ENCODE measurements at regions not wholly inside any gene's neighbourhood (a gene's known extent, or its start where the extent isn't known, plus 50 kb on each side); places are given as distances from the start of the nearest gene placed in this dataset.
A peak's percentile ranks its signal among the peaks of the same experiment; 100 is the strongest.

GRCh38 chr11:134477486-134477885 is 65.4 kb upstream of the B3GAT1 start:
- H3K79me1 ChIP-seq (ENCODE audit: insufficient read depth, low read depth, low read length, poor library complexity, severe bottlenecking): no peaks in the 10 kb centered on the region
- no peak overlapping the region for H2BK5ac ChIP-seq (ENCODE audit: insufficient read length, low read length)
- Mint-ChIP-seq H3K27me3 (ENCODE audit: low read depth) (peaks cover 46% of the 10 kb centered on the region), H3K4me1 (peaks cover 28 to 35% of the 10 kb centered on the region in 2 experiments), H3K9me3 (no peaks in the 10 kb centered on the region; a peak in 1 of 5 replicates), H3K27ac (0 out of 7 replicates have a peak overlapping the region, but pooled peaks of 2 of the 3 experiments have one; percentile 16 to 29), H3K36me3 (ENCODE audit: insufficient read depth in 1 of 3, low read depth in 3 of 3) (no peaks in the 10 kb centered on the region), H3K4me3 (peak overlapping the region in 1 of 2 experiments; percentile 7; a peak in 1 of 5 replicates)
- H3K18ac ChIP-seq (ENCODE audit: insufficient read length, low read depth, low read length): no peak overlapping the region
- no peak overlapping the region for H4K91ac ChIP-seq (ENCODE audit: insufficient read length, low read depth, low read length)
- H3K23ac ChIP-seq (ENCODE audit: insufficient read length, low read depth, low read length): no peak overlapping the region
- H2BK15ac ChIP-seq (ENCODE audit: low read depth, low read length): no peak overlapping the region
- H3K9me3 ChIP-seq (ENCODE audit: control insufficient read depth, low read depth, low read length): no peaks in the 10 kb centered on the region
- H4K8ac ChIP-seq (replicated peaks; ENCODE audit: insufficient read length, low read depth, low read length): no peak overlapping the region
- no peak overlapping the region for H3K27ac ChIP-seq (ENCODE audit: insufficient read length, low read depth, low read length)
- no peak overlapping the region for H3K4ac ChIP-seq (ENCODE audit: low read depth, low read length)
- no CpG with 5 or more reads among the region's 2 CpGs for WGBS (ENCODE audit: extremely low coverage, insufficient read length, low lambda C conversion rate)
- H4K20me1 ChIP-seq (ENCODE audit: control insufficient read depth, insufficient read depth, insufficient read length): no peaks in the 10 kb centered on the region
- H2AFZ ChIP-seq (ENCODE audit: low read length): no peak overlapping the region
- H2BK12ac ChIP-seq (ENCODE audit: insufficient read length, low read depth, low read length): no peak overlapping the region
- DNase-seq: peak; percentile 18
- H3K4me2 ChIP-seq (ENCODE audit: insufficient read depth, insufficient read length, low read length): no peak overlapping the region
- H4K5ac ChIP-seq (ENCODE audit: insufficient read length, low read depth, low read length): no peak overlapping the region
- H3K14ac ChIP-seq (ENCODE audit: insufficient read depth, low read length): no peak overlapping the region
- H3K9ac ChIP-seq (ENCODE audit: extremely low read depth, insufficient read length, low read length): no peak overlapping the region
- no peaks in the 10 kb centered on the region for H3K23me2 ChIP-seq (ENCODE audit: insufficient read length, low read depth, low read length, poor library complexity, severe bottlenecking)
- TF ChIP-seq CTCF (conservative IDR thresholded peaks at IDR 0.05): no peak
- H3K56ac ChIP-seq (ENCODE audit: insufficient read length, low read depth, low read length): no peak overlapping the region
- no peaks in the 10 kb centered on the region; the same call in 1 of the 2 replicates for H3K27me3 ChIP-seq (ENCODE audit: insufficient read depth, low read length)
- no peaks in the 10 kb centered on the region for H3K79me2 ChIP-seq (ENCODE audit: insufficient read depth, low read length)
- no peak overlapping the region for H2BK120ac ChIP-seq (ENCODE audit: low read depth, low read length, poor library complexity, severe bottlenecking)
- peaks cover 6% of the 10 kb centered on the region; the same call in 1 of the 2 replicates for H3K4me1 ChIP-seq (ENCODE audit: insufficient read depth, low read length)
- H2BK20ac ChIP-seq (ENCODE audit: low read depth, low read length, poor library complexity, severe bottlenecking): no peak overlapping the region
- no peak overlapping the region for H3T11ph ChIP-seq (ENCODE audit: low read length)
- no peak overlapping the region for H2AK5ac ChIP-seq (ENCODE audit: insufficient read length, low read length)
